Adrenal gland (tissue), 5 donors: ENCODE measurements at regions not wholly inside any gene's neighbourhood (a gene's known extent, or its start where the extent isn't known, plus 50 kb on each side); places are given as distances from the start of the nearest gene placed in this dataset.

ENCODE experiments used
- POLR2A ChIP-seq, 2 donors: fragments of 450-650 bp; IDR thresholded peaks; one replicate each; pipeline ENCODE4 v1.6.1; 2017; ENCODE audit warnings: antibody characterized with exemption in 2 of 2, mild to moderate bottlenecking in 2 of 2, moderate library complexity in 1 of 2
- TF ChIP-seq, protein P1 (sequence below), 6 experiments: fragments of 450-650 bp in 4 of 6; fragments of 200-600 bp in 2 of 6; sonication (generic) in 1 of 6; IDR thresholded peaks; 1 replicate in 5 of 6; 2 replicates in 1 of 6; pipeline versions ENCODE4 v1.5.1 to v1.8.0; 2016 to 2021; ENCODE audit warnings: antibody characterized with exemption in 6 of 6, mild to moderate bottlenecking in 2 of 6, moderate library complexity in 1 of 6
- donor health status: DM: no; HTN: no; CAD: no.

DNA sequence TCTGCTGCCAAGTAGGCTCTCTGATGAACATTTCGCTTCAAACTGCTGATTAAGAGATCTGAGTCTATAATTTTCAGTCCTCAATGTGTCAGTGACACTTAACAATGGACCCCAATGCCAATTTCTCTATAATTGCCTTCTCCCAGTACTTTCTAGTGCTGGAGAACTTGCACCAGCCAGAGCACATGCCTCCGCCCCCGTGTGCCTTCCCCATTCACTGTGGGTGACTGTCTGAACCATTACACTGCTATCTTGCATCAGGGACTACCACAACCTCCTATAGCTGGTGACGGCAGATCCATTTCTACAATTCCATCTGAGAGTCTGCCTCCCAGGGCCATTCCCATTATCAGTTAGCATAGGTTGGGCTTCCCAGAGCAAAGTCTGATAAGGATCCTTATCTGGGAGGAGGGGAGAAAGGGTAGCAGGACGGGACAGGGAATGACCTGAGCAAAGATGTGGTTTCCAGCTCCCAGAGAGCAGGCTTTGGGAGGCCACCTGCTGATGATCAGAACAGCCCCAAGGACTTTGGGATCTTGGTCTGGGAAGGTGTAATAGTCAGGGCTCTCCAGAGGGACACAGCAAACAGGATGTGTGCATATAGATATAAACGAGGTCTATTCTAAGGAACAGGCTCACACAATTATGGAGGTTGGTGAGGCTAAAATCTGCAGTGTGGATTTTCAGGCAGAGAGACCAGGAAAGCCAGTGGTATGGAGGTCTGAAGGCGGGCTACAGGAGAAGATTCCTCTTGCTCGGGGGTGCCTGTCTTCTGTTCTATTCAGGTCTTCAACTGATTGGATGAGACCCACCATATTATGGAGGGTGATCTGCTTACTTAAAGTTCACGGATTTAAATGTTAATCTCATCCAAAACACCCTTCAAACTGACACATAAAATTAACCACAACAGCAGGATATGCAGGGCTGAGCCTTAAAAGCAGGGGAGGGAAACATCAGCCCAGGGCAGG, 238.2 kb downstream of the PTPRU start:
- TF ChIP-seq, protein P1, sequence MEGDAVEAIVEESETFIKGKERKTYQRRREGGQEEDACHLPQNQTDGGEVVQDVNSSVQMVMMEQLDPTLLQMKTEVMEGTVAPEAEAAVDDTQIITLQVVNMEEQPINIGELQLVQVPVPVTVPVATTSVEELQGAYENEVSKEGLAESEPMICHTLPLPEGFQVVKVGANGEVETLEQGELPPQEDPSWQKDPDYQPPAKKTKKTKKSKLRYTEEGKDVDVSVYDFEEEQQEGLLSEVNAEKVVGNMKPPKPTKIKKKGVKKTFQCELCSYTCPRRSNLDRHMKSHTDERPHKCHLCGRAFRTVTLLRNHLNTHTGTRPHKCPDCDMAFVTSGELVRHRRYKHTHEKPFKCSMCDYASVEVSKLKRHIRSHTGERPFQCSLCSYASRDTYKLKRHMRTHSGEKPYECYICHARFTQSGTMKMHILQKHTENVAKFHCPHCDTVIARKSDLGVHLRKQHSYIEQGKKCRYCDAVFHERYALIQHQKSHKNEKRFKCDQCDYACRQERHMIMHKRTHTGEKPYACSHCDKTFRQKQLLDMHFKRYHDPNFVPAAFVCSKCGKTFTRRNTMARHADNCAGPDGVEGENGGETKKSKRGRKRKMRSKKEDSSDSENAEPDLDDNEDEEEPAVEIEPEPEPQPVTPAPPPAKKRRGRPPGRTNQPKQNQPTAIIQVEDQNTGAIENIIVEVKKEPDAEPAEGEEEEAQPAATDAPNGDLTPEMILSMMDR (IDR thresholded peaks at IDR 0.05): no peak
- TF ChIP-seq POLR2A (IDR thresholded peaks at IDR 0.05): no peak
